ENCODE measurements at regions not wholly inside any gene's neighbourhood (a gene's known extent, or its start where the extent isn't known, plus 50 kb on each side); places are given as distances from the start of the nearest gene placed in this dataset.

- no peak overlapping the region for H3K27ac ChIP-seq (ENCODE audit: insufficient read length, low read depth, low read length)
- no peak overlapping the region for H2BK5ac ChIP-seq (ENCODE audit: insufficient read length, low read length)
- no peak overlapping the region for H2BK20ac ChIP-seq (ENCODE audit: low read depth, low read length, poor library complexity, severe bottlenecking)
- WGBS (ENCODE audit: extremely low coverage, insufficient read length, low lambda C conversion rate) = no CpG with 5 or more reads among the region's 3 CpGs
- no peaks in the 10 kb centered on the region for H3K9me3 ChIP-seq (ENCODE audit: control insufficient read depth, low read depth, low read length)
- H3K79me1 ChIP-seq (ENCODE audit: insufficient read depth, low read depth, low read length, poor library complexity, severe bottlenecking) = no peaks in the 10 kb centered on the region
- no peak overlapping the region for H2BK12ac ChIP-seq (ENCODE audit: insufficient read length, low read depth, low read length)
- H3K27me3 ChIP-seq (ENCODE audit: insufficient read depth, low read length) = no peaks in the 10 kb centered on the region
- no peak overlapping the region for H3K4me2 ChIP-seq (ENCODE audit: insufficient read depth, insufficient read length, low read length)
- no peak overlapping the region for H2AK5ac ChIP-seq (ENCODE audit: insufficient read length, low read length)
- H4K5ac ChIP-seq (ENCODE audit: insufficient read length, low read depth, low read length) = no peak overlapping the region
- H3K9me3 Mint-ChIP-seq = no peaks in the 10 kb centered on the region
- H3K4me1 Mint-ChIP-seq = peaks cover 0 to 5% of the 10 kb centered on the region in 2 experiments; a peak in 2 of 4 replicates
- TF ChIP-seq, protein P1, sequence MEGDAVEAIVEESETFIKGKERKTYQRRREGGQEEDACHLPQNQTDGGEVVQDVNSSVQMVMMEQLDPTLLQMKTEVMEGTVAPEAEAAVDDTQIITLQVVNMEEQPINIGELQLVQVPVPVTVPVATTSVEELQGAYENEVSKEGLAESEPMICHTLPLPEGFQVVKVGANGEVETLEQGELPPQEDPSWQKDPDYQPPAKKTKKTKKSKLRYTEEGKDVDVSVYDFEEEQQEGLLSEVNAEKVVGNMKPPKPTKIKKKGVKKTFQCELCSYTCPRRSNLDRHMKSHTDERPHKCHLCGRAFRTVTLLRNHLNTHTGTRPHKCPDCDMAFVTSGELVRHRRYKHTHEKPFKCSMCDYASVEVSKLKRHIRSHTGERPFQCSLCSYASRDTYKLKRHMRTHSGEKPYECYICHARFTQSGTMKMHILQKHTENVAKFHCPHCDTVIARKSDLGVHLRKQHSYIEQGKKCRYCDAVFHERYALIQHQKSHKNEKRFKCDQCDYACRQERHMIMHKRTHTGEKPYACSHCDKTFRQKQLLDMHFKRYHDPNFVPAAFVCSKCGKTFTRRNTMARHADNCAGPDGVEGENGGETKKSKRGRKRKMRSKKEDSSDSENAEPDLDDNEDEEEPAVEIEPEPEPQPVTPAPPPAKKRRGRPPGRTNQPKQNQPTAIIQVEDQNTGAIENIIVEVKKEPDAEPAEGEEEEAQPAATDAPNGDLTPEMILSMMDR (conservative IDR thresholded peaks at IDR 0.05) = no peak
- no peak overlapping the region for H3K56ac ChIP-seq (ENCODE audit: insufficient read length, low read depth, low read length)
- no peak overlapping the region for H3K4ac ChIP-seq (ENCODE audit: low read depth, low read length)
- no peaks in the 10 kb centered on the region for H3K27me3 Mint-ChIP-seq (ENCODE audit: low read depth)
- H3K36me3 Mint-ChIP-seq (ENCODE audit: insufficient read depth in 1 of 3, low read depth in 3 of 3) = peaks cover 0 to 4% (median 1%) of the 10 kb centered on the region in 3 experiments; a peak in 4 of 7 replicates
- no peak for DNase-seq
- no peak overlapping the region for H3K23ac ChIP-seq (ENCODE audit: insufficient read length, low read depth, low read length)
- H3K4me3 Mint-ChIP-seq = no peak overlapping the region; a peak in 1 of 5 replicates
- H2BK120ac ChIP-seq (ENCODE audit: low read depth, low read length, poor library complexity, severe bottlenecking) = no peak overlapping the region
- H3K14ac ChIP-seq (ENCODE audit: insufficient read depth, low read length) = no peak overlapping the region
- H3K4me1 ChIP-seq (ENCODE audit: insufficient read depth, low read length) = no peaks in the 10 kb centered on the region
- H2BK15ac ChIP-seq (ENCODE audit: low read depth, low read length) = no peak overlapping the region
- no peak overlapping the region for H2AFZ ChIP-seq (ENCODE audit: low read length)
- H3K27ac Mint-ChIP-seq = peak overlapping the region in 1 of 3 experiments; percentile 31; a peak in 1 of 7 replicates
- H3K79me2 ChIP-seq (ENCODE audit: insufficient read depth, low read length) = no peaks in the 10 kb centered on the region
- no peak overlapping the region for H4K91ac ChIP-seq (ENCODE audit: insufficient read length, low read depth, low read length)
- no peak overlapping the region for H3T11ph ChIP-seq (ENCODE audit: low read length)
- H3K9ac ChIP-seq (ENCODE audit: extremely low read depth, insufficient read length, low read length) = no peak overlapping the region
- peak overlapping the region; percentile 41 for H3K18ac ChIP-seq (ENCODE audit: insufficient read length, low read depth, low read length)
- no peaks in the 10 kb centered on the region for H3K23me2 ChIP-seq (ENCODE audit: insufficient read length, low read depth, low read length, poor library complexity, severe bottlenecking)
- H4K8ac ChIP-seq (replicated peaks; ENCODE audit: insufficient read length, low read depth, low read length) = no peak overlapping the region
- H4K20me1 ChIP-seq (ENCODE audit: control insufficient read depth, insufficient read depth, insufficient read length) = no peaks in the 10 kb centered on the region
These were observed 66.8 kb upstream of the RIOK3 start for GRCh38 chr18:23386317-23386716.
